NCI-H526 (cell line): ENCODE measurements at regions not wholly inside any gene's neighbourhood (a gene's known extent, or its start where the extent isn't known, plus 50 kb on each side); places are given as distances from the start of the nearest gene placed in this dataset.
A peak's percentile ranks its signal among the peaks of the same experiment; 100 is the strongest.
"Not testable (repeated sequence)": the region's sequence is repeated elsewhere in the genome, so short reads cannot be mapped to it uniquely, and the experiment has no call there.

ENCODE experiments used
- DNase-seq, 2 experiments: peaks; one replicate each; lab custom pipeline; 2025; lab: John Stamatoyannopoulos, UW

DNA sequence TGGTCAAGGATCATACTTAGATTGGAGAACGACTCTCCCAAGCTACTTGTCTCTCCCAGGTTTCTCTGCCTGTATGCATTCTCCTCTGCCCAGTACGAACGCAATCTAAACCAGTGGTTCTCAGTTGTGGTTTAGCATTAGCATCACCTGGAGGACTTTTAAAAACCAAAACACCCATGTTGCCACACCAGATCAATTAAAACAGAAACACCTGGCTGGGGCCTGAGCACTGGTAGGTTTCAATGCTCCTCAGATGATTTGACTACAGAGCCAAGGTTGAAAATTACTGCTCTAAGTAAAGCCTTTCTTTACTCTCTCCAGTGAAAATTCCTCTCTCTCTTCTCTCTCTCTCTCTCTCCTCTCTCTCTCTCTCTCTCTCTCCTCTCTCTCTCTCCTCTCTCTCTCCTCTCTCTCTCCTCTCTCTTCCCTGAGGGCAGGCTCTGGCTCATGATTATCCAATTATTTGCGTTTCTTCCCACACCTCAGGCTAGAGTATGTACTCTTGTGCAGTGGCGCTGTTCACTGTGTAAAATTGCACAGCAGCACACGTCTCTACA lies 153.7 kb upstream of the FGF13 start:
- DNase-seq = no peak

DNA sequence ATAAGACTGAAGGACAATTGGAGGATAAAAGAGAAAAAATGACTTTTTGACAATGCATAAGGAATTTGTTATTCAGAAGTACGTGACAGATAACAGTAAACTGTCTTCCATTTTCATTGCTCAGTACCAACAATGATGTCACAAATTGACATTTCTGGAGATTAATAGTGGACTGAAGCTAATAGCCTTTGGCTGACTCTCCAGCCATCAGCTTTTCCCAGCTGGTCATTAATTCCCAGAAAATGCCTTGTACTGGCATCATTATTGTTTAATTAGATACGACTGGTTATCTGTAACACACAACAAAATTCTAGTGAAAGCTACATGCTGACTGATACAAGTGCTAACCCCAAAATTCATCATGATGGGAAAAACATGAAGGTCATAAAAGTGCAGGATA lies 147.9 kb upstream of the FGF13 start:
- no peak for DNase-seq

DNA sequence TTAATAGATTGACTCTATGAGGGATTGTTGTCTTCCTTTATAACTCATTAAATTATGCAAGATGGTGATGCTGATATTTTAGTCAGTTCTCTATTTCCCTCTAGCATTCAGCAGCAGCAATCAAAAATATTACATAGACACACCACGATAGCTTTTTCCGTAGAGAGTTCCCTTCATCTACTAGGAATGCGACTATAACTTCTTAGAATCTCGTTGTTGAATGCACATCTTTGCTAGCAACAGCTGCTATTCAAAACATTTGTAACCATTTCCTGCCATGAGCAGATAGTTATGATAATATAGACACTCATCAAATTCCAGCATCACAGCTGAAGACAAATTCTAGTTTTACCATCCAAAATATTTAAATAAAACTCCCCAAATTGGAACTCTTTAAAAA lies 147.4 kb upstream of the FGF13 start:
- DNase-seq = no peak

DNA sequence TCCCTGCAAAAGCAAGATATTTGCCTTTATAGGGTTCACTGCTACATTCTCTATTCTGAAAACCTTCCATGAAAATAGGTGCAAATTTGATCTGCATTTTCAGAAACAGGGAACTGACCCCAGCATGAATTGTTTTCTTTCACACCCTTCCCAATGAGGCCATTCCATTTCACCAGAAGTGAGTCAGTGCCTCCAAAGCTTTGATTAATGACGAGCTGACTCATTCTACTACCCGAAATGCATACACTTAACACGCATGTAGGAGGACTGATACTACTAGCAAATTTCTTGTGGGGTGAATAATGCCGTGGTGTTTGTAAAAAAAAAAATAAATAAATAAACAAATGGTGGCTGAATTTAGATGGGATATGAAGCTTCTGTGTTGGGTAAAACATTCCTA lies 146.9 kb upstream of the FGF13 start:
- DNase-seq = no peak

DNA sequence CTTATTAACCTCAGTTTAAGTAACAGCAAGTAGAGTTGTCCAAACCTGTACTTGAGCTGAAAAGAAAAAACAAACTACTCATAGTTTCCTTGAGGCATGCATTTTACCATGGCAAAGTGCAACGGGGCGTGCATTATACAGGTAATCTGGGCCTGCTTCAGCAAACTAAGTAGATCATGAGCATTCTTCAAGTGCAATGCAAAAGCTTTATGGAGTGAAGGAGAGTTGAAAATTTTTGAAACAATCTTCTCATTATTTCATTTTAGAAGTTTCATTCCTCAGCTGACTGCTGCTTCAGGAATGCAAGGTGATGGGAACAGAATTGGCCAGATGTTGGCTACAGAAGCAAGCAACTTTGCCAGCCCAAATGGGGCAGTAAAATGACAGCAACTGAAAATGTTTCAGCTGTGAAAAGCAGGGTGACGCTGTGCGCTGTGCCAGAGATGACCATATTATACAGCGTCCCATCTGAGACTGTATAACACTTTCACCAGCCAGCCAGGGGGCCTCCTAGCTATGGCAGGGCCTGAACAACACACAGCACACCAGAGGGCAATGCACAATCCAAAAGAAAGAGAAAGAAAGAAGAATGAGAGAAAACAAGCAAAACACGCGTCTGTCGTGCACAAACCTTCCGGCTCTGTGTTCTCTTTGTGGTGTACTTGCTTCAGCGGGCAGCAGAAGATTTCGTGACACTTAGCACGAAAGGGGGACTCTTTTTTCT lies 145.5 kb upstream of the FGF13 start:
- DNase-seq = no peak

DNA sequence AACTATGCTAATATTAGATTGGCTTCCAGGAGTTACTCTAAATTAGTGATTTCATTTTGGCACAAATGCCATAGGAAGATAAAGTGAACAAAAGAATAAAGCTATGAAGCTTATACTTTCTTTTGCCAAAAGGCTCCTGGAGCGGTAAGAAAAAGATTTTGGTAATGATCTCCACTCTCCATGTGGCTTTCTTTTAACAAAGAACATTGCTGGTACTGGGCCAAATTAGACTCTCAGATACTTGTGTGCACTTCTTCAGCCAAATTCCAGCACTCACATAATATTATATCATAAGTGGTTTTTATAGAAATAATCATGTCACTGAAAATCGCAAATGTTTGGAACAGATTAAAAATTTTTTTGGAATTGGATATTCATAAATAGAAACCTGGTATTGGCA lies 142.4 kb upstream of the FGF13 start:
- no peak for DNase-seq

DNA sequence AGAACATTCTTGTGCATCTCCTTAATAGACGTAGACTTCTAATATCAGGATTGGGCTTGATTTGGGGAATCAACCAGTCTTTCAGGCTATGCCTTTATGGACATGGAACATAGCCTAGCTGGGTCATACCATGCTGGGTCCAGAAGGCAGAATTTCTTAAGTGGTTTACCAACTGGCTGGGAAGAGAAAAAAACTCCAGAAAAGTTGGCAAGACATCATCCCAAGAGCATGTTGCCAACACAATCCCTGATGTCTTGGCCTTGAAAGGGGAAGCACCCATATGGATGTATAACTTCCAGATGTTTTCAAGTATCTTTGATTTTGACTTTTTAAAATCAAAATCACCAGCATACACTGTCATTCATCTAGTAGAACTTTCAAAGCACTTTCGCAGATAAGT lies 138.0 kb upstream of the FGF13 start:
- DNase-seq = no peak

DNA sequence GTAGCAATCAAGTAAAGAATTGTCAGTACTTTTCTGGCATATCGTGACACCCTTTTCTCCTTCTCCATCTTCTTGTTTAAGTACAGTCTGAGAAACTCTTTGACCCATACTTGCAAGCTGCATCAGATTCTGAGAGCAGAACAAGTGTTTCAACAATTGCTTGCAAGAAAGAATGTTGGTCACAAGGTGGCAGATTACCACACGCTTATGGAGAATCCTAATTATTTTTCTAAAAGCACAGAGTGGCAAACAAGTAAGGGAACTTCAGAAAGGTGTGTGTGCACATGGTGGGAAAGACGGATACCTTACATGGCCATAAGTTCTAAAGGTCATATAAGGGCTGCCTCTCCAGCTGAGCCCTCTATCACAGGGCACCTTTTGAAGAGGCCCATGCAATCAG lies 136.4 kb upstream of the FGF13 start:
- no peak for DNase-seq

DNA sequence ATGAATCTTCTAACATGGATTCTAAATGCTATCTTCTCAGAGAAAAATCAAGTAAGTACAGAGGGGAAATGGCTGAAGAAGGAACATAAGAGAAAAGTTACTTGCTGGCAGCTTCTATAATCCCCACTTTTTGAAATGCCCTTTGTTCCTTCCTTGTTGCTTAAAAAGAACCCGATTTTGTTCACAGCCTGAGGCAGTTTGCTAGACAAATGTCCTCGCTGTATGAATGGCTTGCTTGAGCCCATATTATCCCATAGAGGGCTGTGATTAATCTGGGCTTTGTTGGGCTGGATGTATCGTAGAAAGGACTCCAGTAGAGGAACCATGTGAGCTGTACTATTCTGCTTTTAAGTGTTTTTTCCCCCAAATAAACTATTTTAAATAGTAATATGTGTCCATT lies 134.3 kb upstream of the FGF13 start:
- no peak for DNase-seq

DNA sequence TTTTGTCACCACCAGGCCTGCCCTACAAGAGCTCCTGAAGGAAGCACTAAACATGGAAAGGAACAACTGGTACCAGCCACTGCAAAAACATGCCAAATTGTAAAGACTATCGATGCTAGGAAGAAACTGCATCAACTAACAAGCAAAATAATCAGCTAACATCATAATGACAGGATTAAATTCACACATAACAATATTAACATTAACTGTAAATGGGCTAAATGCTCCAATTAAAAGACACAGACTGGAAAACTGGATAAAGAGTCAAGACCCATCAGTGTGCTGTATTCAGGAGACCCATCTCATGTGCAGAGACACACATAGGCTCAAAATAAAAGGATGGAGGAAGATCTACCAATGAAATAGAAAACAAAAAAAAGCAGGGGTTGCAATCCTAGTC lies 95.9 kb upstream of the FGF13 start:
- not testable (repeated sequence) for DNase-seq

DNA sequence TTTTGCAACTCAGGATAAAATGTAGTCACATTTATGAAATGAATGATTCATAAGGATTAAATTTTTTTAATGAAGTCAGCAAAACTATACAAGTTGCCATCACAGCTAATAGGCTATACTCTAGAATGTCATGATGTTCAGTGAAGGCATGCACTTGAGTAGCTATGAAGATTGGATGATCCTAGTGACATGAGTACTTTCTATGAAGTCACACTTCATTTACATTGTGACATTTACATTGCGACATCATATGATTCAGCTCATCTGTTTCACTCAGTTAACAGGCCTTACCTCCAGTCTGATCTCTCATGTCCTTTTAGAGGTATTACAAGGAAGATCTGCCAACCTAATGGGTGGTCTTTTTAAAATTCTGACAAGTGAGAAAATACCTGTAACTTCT lies 82.7 kb upstream of the FGF13 start:
- no peak for DNase-seq

DNA sequence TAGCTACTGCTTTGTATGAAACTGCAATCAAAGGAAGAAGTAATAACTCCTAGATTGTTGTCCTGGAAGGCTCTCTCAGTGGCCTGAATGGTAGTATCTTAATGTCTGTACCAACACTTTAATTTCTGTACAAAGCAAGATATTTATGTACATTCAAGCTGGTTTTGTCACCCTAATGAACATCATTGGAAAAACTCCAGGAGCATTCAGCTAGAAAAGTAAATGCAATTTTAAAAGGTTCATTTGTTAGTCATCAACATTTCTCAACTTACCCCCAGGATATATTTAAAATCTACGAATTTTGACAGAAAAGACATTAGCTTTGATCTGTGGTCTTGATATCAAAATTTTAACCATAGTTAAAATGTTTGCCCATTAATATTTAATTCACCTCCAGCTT lies 80.0 kb upstream of the FGF13 start:
- DNase-seq = no peak

DNA sequence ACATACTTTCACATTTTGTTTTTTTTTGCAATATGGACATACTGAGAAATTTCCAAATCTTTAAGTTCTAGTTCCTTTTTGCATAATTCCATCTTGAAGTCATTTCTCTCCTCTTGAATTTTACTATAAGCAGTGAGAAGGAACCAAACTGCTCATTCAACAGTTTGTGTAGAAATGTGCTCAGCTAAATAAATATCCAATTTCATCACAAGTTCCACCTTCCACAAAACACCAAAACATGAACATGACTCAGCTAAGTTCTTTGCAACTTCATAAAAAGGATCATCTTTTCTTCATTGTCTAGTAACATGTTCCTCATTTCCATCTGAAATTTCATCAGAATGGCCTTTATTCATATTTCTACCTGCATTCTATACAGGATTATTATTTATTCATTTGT lies 77.3 kb upstream of the FGF13 start:
- DNase-seq = no peak

DNA sequence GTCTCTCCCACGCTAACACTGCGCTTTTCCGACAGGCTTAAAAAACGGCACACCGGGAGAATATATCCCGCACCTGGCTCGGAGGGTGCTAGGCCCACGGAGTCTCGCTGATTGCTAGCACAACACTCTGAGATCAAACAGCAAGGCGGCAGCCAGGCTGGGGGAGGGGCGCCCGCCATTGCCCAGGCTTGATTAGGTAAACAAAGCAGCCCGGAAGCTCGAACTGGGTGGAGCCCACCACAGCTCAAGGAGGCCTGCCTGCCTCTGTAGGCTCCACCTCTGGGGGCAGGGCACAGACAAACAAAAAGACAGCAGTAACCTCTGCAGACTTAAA lies 67.0 kb upstream of the FGF13 start:
- DNase-seq = not testable (repeated sequence)

DNA sequence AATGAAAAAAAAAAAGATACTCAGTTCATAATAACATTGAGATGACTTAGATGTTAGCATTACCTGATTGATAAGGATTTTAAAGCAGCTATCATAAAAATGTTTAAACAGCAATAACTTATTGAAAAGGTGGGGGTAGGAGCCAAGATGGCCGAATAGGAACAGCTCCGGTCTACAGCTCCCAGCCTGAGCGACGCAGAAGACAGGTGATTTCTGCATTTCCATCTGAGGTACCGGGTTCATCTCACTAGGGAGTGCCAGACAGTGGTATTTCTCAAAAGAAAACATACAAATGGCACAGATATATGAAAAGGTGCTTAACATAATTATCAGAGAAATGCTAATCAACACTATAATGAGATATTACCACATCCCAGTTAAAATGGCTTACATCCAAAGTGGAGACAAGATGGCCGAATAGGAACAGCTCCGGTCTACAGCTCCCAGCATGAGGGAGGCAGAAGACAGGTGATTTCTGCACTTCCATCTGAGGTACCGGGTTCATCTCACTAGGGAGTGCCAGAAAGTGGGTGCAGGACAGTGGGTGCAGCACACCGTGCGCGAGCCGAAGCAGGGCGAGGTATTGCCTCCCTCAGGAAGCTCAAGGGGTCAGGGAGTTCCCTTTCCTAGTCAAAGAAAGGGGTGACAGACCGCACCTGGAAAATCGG lies 66.5 kb upstream of the FGF13 start:
- DNase-seq = not testable (repeated sequence)

DNA sequence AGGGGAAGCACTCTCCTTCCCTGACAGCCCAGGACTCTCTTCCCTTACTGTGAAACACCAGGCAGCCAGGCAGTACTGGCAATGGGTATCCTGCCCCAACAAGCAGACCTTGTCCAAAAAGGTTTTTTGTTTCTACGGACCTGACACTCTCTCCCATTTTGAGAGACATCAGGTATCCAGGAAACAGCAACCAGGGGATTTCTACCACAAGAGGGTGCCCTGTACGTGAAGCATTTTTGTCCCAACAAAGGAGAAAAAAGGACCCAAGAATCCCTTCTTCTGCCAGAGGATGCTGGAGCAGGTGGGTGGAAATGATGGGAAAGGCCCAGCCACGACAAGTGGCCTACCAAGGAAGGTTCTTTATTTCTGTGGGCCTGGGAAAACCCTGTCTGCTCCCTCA lies 65.7 kb upstream of the FGF13 start:
- no peak for DNase-seq

DNA sequence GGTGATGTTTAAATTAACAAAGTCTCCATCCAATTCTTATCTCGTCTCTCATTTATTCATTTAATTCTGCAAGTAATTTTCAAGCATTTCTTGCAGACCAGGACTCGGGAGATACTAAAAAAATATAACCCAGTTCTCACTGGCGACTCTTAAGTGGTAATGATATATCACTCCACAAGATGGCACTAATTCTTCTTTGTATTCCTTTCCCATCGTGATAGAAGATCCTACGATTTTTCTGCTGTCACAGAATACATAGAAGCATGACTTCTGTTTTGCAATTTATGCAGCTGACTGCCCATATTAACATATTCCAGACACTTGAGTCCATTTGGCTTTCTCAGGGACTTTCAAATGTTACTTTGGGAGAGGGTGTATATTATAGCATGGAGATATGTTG lies 64.0 kb upstream of the FGF13 start:
- DNase-seq = peak in 1 of 2 experiments; percentile 47

DNA sequence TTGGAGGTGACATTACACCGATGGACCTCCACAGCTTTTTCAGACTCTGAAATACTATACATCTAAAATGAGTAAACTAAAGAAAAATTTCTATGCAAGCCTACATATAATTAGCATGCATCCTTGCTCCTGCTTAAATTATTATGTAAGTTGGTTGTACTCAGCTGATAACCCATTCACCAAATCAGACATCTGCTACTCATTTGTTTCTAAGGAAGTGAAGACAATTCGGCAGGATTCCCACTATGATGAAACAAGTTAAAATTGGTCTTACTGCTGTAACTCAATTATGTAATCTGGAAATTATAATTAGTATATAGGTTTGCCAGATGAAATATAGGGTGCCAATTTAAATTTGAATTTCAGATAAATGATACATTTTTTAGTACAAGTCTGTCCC lies 59.5 kb upstream of the FGF13 start:
- DNase-seq = no peak

DNA sequence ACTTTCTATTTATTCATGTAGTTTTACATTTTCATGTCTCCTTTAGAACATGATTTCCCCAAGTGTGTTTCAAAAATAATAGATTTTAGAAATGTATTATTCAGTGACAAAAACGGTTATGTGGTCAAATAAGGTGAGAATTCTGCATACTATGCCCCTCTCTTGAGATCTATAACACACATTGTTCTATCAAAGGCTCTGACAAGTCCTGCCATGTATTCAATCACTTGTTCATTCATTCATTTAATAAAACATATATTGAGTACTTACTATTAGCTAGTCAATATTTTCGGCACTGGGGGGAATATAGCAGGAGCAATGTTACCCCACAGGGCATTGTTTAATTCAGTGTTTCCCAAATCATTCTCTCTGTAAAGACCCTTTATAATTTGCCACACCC lies 58.4 kb upstream of the FGF13 start:
- no peak for DNase-seq

DNA sequence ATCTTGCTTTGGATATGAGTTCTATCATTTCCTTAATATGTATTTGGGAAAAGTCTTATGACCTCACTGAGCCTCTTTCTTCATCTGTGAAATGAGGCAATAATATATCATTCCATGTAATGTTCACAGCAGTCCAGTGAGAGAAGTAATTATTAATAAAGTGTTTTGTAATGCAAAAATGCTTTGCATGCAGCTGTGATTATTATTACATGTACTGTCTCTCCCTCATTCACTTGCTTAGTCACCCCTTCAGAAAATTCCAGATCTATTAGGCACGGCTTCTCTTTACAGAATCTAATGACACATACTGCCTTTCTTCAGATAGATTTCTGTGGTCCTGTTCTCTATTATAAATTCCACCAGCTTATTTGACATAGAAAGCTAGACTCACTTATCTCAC lies 53.5 kb upstream of the FGF13 start:
- no peak for DNase-seq

DNA sequence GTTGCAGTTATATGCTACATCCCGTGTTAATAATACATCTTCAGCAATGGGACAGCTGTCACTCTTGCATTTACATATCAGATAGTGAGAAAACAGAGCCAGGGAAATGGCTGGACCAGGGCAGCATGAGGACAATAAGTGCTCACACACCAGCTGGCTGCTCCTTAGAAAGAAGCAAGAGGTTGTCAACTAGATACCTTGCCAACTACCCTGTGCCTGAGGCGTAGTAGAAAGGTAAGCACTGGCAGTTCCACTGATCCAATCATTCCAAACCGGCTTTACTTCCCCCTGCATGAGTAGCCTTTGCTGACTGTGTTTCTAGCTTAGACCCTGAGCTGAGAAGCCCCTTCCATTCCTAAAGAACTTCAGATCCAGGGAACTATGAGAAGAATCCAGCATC lies 52.2 kb upstream of the FGF13 start:
- DNase-seq = peak in 1 of 2 experiments; percentile 56

DNA sequence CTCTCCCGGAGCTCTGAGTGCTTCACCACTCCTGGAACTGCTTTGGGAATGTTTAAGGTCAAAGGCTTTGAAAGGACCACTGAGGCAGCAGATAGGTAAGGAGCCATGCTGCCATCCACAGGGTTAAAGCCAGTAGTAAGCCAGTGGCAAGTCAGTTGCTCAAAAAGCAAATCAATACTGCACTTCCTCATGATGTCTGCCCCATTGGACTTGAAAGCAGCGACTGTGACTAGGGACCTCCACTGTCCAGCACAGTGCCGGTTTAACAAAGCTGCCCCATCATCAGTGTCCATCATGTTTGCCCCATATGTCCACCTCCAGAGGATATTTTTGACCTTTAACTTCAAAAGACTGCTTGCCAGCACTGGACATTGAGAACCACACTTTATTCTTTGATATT lies 49.9 kb upstream of the FGF13 start:
- no peak for DNase-seq
